HL-60 (cell line): ENCODE measurements at regions not wholly inside any gene's neighbourhood (a gene's known extent, or its start where the extent isn't known, plus 50 kb on each side); places are given as distances from the start of the nearest gene placed in this dataset.

Experiments
- GABPA ChIP-seq: IDR thresholded peaks from 2 replicates; pipeline ENCODE4 v1.6.1; 2012; ENCODE audit warnings: low read depth
- POLR2AphosphoS5 ChIP-seq: IDR thresholded peaks from 2 replicates; pipeline ENCODE4 v1.6.1; 2012; ENCODE audit warnings: low read depth
- SPI1 ChIP-seq: IDR thresholded peaks from 2 replicates; pipeline ENCODE4 v1.6.1; 2012; ENCODE audit warnings: low read depth, mild to moderate bottlenecking, borderline replicate concordance
- TF ChIP-seq, protein P1 (sequence below): IDR thresholded peaks from one replicate; pipeline ENCODE4 v1.5.1; 2011; ENCODE audit warnings: low read length, control low read depth, inconsistent platforms; ENCODE audit not compliant: insufficient read depth
- TF ChIP-seq, protein P2 (sequence below): IDR thresholded peaks from 2 replicates; pipeline ENCODE4 v1.6.1; 2012; ENCODE audit warnings: low read depth; ENCODE audit not compliant: insufficient replicate concordance

DNA sequence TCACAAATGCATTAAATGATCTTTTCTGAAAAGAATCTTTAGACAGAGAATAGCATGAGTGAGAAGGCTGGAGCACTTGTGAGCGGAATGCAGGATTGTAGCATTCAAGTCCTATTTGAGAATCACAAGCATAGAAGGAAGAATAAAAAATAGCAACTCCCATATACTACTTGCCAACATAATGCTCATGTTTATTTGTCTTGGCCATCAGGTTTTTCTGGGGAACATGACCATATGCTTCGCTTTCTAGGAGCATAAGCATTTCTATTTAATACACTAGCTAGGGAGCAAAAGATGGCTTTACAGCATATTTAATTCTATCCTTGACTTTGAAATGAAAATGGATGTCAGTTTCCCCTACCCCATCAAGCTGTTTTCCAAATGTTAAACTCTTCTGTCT lies 170.3 kb upstream of the MITF start:
- TF ChIP-seq, protein P1, sequence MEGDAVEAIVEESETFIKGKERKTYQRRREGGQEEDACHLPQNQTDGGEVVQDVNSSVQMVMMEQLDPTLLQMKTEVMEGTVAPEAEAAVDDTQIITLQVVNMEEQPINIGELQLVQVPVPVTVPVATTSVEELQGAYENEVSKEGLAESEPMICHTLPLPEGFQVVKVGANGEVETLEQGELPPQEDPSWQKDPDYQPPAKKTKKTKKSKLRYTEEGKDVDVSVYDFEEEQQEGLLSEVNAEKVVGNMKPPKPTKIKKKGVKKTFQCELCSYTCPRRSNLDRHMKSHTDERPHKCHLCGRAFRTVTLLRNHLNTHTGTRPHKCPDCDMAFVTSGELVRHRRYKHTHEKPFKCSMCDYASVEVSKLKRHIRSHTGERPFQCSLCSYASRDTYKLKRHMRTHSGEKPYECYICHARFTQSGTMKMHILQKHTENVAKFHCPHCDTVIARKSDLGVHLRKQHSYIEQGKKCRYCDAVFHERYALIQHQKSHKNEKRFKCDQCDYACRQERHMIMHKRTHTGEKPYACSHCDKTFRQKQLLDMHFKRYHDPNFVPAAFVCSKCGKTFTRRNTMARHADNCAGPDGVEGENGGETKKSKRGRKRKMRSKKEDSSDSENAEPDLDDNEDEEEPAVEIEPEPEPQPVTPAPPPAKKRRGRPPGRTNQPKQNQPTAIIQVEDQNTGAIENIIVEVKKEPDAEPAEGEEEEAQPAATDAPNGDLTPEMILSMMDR = no peak
- TF ChIP-seq, protein P2, sequence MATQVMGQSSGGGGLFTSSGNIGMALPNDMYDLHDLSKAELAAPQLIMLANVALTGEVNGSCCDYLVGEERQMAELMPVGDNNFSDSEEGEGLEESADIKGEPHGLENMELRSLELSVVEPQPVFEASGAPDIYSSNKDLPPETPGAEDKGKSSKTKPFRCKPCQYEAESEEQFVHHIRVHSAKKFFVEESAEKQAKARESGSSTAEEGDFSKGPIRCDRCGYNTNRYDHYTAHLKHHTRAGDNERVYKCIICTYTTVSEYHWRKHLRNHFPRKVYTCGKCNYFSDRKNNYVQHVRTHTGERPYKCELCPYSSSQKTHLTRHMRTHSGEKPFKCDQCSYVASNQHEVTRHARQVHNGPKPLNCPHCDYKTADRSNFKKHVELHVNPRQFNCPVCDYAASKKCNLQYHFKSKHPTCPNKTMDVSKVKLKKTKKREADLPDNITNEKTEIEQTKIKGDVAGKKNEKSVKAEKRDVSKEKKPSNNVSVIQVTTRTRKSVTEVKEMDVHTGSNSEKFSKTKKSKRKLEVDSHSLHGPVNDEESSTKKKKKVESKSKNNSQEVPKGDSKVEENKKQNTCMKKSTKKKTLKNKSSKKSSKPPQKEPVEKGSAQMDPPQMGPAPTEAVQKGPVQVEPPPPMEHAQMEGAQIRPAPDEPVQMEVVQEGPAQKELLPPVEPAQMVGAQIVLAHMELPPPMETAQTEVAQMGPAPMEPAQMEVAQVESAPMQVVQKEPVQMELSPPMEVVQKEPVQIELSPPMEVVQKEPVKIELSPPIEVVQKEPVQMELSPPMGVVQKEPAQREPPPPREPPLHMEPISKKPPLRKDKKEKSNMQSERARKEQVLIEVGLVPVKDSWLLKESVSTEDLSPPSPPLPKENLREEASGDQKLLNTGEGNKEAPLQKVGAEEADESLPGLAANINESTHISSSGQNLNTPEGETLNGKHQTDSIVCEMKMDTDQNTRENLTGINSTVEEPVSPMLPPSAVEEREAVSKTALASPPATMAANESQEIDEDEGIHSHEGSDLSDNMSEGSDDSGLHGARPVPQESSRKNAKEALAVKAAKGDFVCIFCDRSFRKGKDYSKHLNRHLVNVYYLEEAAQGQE = no peak
- TF ChIP-seq GABPA (no peak), SPI1 (no peak), POLR2AphosphoS5 (no peak)
